WTC11 (cell line): ENCODE measurements at regions not wholly inside any gene's neighbourhood (a gene's known extent, or its start where the extent isn't known, plus 50 kb on each side); places are given as distances from the start of the nearest gene placed in this dataset.

Experiments
- ATAC-seq: fragments of 200-7000 bp; cut with Tn5 transposase; 2 replicates; pipeline ENCODE4 v1.10.0; 2021; ENCODE audit warnings: mild to moderate bottlenecking, moderate library complexity
- CTCF ChIA-PET: fragments of 300-600 bp; sonication (Branson Sonifier 250); formaldehyde crosslinking; loops from one replicate; lab custom pipeline; 2021; ENCODE audit warnings: antibody characterized with exemption; lab: Charles Lee
- POLR2A ChIA-PET: fragments of 350-600 bp; sonication (Branson Sonifier 250); formaldehyde crosslinking; loops from one replicate; lab custom pipeline; 2021; ENCODE audit warnings: antibody characterized with exemption; lab: Charles Lee
- DNase-seq: peaks from one replicate; pipeline ENCODE4 v3.0.0; 2021; ENCODE audit warnings: low spot score
- H3K27ac Mint-ChIP-seq: 2 replicates; pipeline ENCODE4 v1.8.0; 2021; ENCODE audit warnings: mixed read lengths
- H3K27me3 Mint-ChIP-seq: 2 replicates; pipeline ENCODE4 v1.8.0; 2021; ENCODE audit warnings: low read depth, mild to moderate bottlenecking, moderate library complexity, mixed read lengths
- H3K36me3 Mint-ChIP-seq: 2 replicates; pipeline ENCODE4 v1.8.0; 2021; ENCODE audit warnings: mixed read lengths
- H3K4me1 Mint-ChIP-seq: 2 replicates; pipeline ENCODE4 v1.8.0; 2022; ENCODE audit warnings: mixed read lengths
- H3K4me3 Mint-ChIP-seq: 2 replicates; pipeline ENCODE4 v1.8.0; 2021; ENCODE audit warnings: mild to moderate bottlenecking, moderate library complexity, mixed read lengths
- H3K9me3 Mint-ChIP-seq: 2 replicates; pipeline ENCODE4 v1.8.0; 2021; ENCODE audit warnings: mixed read lengths
- AR ChIP-seq: fragments of 250-450 bp; sonication (Bioruptor Pico); IDR thresholded peaks from 2 replicates; pipeline ENCODE4 v1.9.0; 2021; ENCODE audit warnings: mild to moderate bottlenecking
- CREM ChIP-seq: sonication (generic); formaldehyde crosslinking; IDR thresholded peaks from 2 replicates; pipeline ENCODE4 v1.8.1; 2022; ENCODE audit warnings: mild to moderate bottlenecking, missing genetic modification reagents, moderate library complexity
- EMX1 ChIP-seq: fragments of 250-450 bp; sonication (Bioruptor Pico); IDR thresholded peaks from 2 replicates; pipeline ENCODE4 v1.8.0; 2021; ENCODE audit warnings: mild to moderate bottlenecking
- ESRRA ChIP-seq: sonication (generic); formaldehyde crosslinking; IDR thresholded peaks from 2 replicates; pipeline ENCODE4 v1.8.1; 2022; ENCODE audit warnings: mild to moderate bottlenecking, missing genetic modification reagents, borderline replicate concordance
- GABPB1 ChIP-seq: sonication (generic); formaldehyde crosslinking; IDR thresholded peaks from 2 replicates; pipeline ENCODE4 v1.8.1; 2023; ENCODE audit warnings: mild to moderate bottlenecking, missing genetic modification reagents
- GRHL2 ChIP-seq: fragments of 250-450 bp; sonication (Bioruptor Pico); IDR thresholded peaks from 2 replicates; pipeline ENCODE4 v1.8.0; 2022; ENCODE audit warnings: mild to moderate bottlenecking, moderate library complexity; ENCODE audit not compliant: insufficient replicate concordance, severe bottlenecking
- GTF2I ChIP-seq: fragments of 250-450 bp; sonication (Bioruptor Pico); conservative IDR thresholded peaks from 2 replicates; pipeline ENCODE4 v1.4.0; 2021; ENCODE audit warnings: mild to moderate bottlenecking
- JAZF1 ChIP-seq: fragments of 250-450 bp; sonication (Bioruptor Pico); IDR thresholded peaks from 2 replicates; pipeline ENCODE4 v1.9.0; 2021; ENCODE audit warnings: moderate library complexity, mild to moderate bottlenecking, inconsistent platforms
- NFE2L1 ChIP-seq: sonication (generic); formaldehyde crosslinking; IDR thresholded peaks from 2 replicates; pipeline ENCODE4 v1.8.1; 2023; ENCODE audit warnings: missing genetic modification reagents
- NR1H2 ChIP-seq: sonication (generic); formaldehyde crosslinking; IDR thresholded peaks from 2 replicates; pipeline ENCODE4 v1.9.0; 2021; ENCODE audit warnings: mild to moderate bottlenecking, moderate library complexity, missing genetic modification reagents
- PRRX2 ChIP-seq: fragments of 250-450 bp; sonication (Bioruptor Pico); IDR thresholded peaks from 2 replicates; pipeline ENCODE4 v1.8.0; 2021; ENCODE audit warnings: mild to moderate bottlenecking
- RELA ChIP-seq: sonication (generic); formaldehyde crosslinking; IDR thresholded peaks from 2 replicates; pipeline ENCODE4 v1.8.1; 2022; ENCODE audit warnings: missing genetic modification reagents, mild to moderate bottlenecking, borderline replicate concordance
- TCF7 ChIP-seq: sonication (generic); formaldehyde crosslinking; IDR thresholded peaks from 2 replicates; pipeline ENCODE4 v1.8.0; 2022; ENCODE audit warnings: mild to moderate bottlenecking, low read depth, missing genetic modification reagents, moderate library complexity
- ZBTB21 ChIP-seq: sonication (generic); formaldehyde crosslinking; IDR thresholded peaks from 2 replicates; pipeline ENCODE4 v1.8.1; 2023; ENCODE audit warnings: mild to moderate bottlenecking, missing genetic modification reagents, borderline replicate concordance
- ZMAT4 ChIP-seq: fragments of 250-450 bp; sonication (Bioruptor Pico); IDR thresholded peaks from 2 replicates; pipeline ENCODE4 v1.9.0; 2021; ENCODE audit warnings: mild to moderate bottlenecking
- ZNF219 ChIP-seq: sonication (generic); formaldehyde crosslinking; IDR thresholded peaks from 2 replicates; pipeline ENCODE4 v1.8.0; 2023; ENCODE audit warnings: missing genetic modification reagents, mild to moderate bottlenecking, borderline replicate concordance
- ZNF232 ChIP-seq: sonication (generic); formaldehyde crosslinking; IDR thresholded peaks from 2 replicates; pipeline ENCODE4 v1.8.0; 2022; ENCODE audit warnings: mild to moderate bottlenecking, missing genetic modification reagents
- ZNF263 ChIP-seq: sonication (generic); formaldehyde crosslinking; IDR thresholded peaks from 2 replicates; pipeline ENCODE4 v1.8.1; 2022; ENCODE audit warnings: low read depth, mild to moderate bottlenecking, moderate library complexity, missing genetic modification reagents
- ZNF416 ChIP-seq: fragments of 250-450 bp; sonication (Bioruptor Pico); IDR thresholded peaks from 2 replicates; pipeline ENCODE4 v1.9.0; 2021; ENCODE audit warnings: mild to moderate bottlenecking, inconsistent platforms
- ZNF671 ChIP-seq: fragments of 250-450 bp; sonication (Bioruptor Pico); IDR thresholded peaks from 2 replicates; pipeline ENCODE4 v1.8.0; 2021; ENCODE audit warnings: mild to moderate bottlenecking
- TF ChIP-seq, protein P1 (sequence below): sonication (generic); formaldehyde crosslinking; IDR thresholded peaks from 2 replicates; pipeline ENCODE4 v1.8.1; 2023; ENCODE audit warnings: mild to moderate bottlenecking, missing genetic modification reagents, borderline replicate concordance
- TF ChIP-seq, protein P2 (sequence below): sonication (generic); formaldehyde crosslinking; IDR thresholded peaks from 2 replicates; pipeline ENCODE4 v1.8.0; 2023; ENCODE audit warnings: missing genetic modification reagents, mild to moderate bottlenecking, borderline replicate concordance

GRCh38 chr13:24007979-24008620, 110.8 kb upstream of the C1QTNF9B start (continued):
- TF ChIP-seq, protein P1, sequence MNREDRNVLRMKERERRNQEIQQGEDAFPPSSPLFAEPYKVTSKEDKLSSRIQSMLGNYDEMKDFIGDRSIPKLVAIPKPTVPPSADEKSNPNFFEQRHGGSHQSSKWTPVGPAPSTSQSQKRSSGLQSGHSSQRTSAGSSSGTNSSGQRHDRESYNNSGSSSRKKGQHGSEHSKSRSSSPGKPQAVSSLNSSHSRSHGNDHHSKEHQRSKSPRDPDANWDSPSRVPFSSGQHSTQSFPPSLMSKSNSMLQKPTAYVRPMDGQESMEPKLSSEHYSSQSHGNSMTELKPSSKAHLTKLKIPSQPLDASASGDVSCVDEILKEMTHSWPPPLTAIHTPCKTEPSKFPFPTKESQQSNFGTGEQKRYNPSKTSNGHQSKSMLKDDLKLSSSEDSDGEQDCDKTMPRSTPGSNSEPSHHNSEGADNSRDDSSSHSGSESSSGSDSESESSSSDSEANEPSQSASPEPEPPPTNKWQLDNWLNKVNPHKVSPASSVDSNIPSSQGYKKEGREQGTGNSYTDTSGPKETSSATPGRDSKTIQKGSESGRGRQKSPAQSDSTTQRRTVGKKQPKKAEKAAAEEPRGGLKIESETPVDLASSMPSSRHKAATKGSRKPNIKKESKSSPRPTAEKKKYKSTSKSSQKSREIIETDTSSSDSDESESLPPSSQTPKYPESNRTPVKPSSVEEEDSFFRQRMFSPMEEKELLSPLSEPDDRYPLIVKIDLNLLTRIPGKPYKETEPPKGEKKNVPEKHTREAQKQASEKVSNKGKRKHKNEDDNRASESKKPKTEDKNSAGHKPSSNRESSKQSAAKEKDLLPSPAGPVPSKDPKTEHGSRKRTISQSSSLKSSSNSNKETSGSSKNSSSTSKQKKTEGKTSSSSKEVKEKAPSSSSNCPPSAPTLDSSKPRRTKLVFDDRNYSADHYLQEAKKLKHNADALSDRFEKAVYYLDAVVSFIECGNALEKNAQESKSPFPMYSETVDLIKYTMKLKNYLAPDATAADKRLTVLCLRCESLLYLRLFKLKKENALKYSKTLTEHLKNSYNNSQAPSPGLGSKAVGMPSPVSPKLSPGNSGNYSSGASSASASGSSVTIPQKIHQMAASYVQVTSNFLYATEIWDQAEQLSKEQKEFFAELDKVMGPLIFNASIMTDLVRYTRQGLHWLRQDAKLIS = no peak
- TF ChIP-seq, protein P2, sequence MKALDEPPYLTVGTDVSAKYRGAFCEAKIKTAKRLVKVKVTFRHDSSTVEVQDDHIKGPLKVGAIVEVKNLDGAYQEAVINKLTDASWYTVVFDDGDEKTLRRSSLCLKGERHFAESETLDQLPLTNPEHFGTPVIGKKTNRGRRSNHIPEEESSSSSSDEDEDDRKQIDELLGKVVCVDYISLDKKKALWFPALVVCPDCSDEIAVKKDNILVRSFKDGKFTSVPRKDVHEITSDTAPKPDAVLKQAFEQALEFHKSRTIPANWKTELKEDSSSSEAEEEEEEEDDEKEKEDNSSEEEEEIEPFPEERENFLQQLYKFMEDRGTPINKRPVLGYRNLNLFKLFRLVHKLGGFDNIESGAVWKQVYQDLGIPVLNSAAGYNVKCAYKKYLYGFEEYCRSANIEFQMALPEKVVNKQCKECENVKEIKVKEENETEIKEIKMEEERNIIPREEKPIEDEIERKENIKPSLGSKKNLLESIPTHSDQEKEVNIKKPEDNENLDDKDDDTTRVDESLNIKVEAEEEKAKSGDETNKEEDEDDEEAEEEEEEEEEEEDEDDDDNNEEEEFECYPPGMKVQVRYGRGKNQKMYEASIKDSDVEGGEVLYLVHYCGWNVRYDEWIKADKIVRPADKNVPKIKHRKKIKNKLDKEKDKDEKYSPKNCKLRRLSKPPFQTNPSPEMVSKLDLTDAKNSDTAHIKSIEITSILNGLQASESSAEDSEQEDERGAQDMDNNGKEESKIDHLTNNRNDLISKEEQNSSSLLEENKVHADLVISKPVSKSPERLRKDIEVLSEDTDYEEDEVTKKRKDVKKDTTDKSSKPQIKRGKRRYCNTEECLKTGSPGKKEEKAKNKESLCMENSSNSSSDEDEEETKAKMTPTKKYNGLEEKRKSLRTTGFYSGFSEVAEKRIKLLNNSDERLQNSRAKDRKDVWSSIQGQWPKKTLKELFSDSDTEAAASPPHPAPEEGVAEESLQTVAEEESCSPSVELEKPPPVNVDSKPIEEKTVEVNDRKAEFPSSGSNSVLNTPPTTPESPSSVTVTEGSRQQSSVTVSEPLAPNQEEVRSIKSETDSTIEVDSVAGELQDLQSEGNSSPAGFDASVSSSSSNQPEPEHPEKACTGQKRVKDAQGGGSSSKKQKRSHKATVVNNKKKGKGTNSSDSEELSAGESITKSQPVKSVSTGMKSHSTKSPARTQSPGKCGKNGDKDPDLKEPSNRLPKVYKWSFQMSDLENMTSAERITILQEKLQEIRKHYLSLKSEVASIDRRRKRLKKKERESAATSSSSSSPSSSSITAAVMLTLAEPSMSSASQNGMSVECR (CRISPR knock-in tag) = no peak
- no peak for TF ChIP-seq EMX1 (CRISPR knock-in tag)
- TF ChIP-seq JAZF1 = no peak
- TF ChIP-seq PRRX2 (CRISPR knock-in tag) = no peak

DNA sequence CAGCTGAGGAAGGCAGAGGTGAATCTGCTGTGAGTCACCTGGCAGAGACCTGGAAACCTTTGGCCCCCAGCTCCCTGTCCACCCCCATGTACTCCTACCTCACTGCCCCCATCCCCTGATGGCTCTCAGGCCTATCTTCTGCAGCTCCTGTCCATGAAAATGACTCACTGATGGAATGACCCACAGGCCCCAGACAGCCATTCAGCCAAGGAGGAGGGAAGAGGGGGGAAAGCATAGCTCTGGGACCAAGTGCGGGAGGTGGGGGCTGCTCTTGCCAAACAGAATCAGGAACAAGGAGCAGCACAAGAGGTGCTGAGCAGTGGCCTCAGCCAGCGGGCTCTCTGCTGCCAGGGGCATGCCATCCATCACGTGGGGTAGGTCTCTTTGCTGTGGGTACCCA, 111.4 kb upstream of the C1QTNF9B start:
- Mint-ChIP-seq H3K36me3 (no peaks in the 10 kb centered on the region), H3K27me3 (no peaks in the 10 kb centered on the region; the same call in 1 of the 2 replicates), H3K27ac (no peak overlapping the region), H3K4me1 (peaks cover 16% of the 10 kb centered on the region)
- no peak for ATAC-seq
- POLR2A ChIA-PET = no interaction called here
- DNase-seq = no peak
- no peak for TF ChIP-seq CREM
- TF ChIP-seq GTF2I (CRISPR knock-in tag) = no peak
- no peak for TF ChIP-seq TCF7 (CRISPR knock-in tag)
- TF ChIP-seq RELA (CRISPR knock-in tag) = no peak
- no peak for TF ChIP-seq ZNF671
- TF ChIP-seq ZNF219 (CRISPR knock-in tag) = no peak
- TF ChIP-seq NFE2L1 (CRISPR knock-in tag) = no peak
- no peak for TF ChIP-seq ZNF416 (CRISPR knock-in tag)
- no peak for TF ChIP-seq ZMAT4 (CRISPR knock-in tag)
- TF ChIP-seq NR1H2 = no peak
- TF ChIP-seq ZBTB21 = no peak
- no peak for TF ChIP-seq EMX1 (CRISPR knock-in tag)
- TF ChIP-seq GRHL2 (CRISPR knock-in tag) = no peak
- no peak for TF ChIP-seq ZNF232
- no peak for TF ChIP-seq ZNF263 (CRISPR knock-in tag)
- TF ChIP-seq AR = no peak
- no peak for TF ChIP-seq ESRRA (CRISPR knock-in tag)
- no peak for TF ChIP-seq GABPB1 (CRISPR knock-in tag)
- TF ChIP-seq, all 79 proteins: peak for 0
- CTCF ChIA-PET = interaction anchor here (0.8 to 4.2 kb wide), 3 partner anchors 12 to 220 kb away, joined by 3 to 22 read pairs (median 3); no protein-coding TSS in a partner anchor
- Mint-ChIP-seq H3K9me3 (peaks cover 16% of the 10 kb centered on the region), H3K4me3 (no peak overlapping the region)
